ENCODE measurements at regions not wholly inside any gene's neighbourhood (a gene's known extent, or its start where the extent isn't known, plus 50 kb on each side); places are given as distances from the start of the nearest gene placed in this dataset.

DNA sequence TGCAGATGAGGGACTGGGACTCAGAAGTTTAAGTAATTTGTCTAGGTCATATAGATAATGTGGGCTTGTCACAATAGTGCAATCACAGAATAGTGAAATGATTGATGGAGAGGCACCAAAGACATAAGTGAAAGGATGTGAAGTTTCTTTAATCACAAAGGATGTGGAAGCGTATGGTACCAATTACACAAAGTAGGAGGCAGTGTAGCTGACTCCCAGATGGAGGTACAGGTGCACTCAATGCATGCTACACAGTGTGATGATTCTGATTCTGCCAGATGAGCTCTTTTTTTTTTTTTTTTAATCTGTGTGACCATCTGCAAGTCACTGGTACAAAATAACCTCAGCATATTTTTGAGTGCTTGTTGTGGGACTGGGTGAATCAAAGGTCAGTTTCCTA lies 411.3 kb downstream of the SPRY1 start:
- DNase-seq, result no peak

DNA sequence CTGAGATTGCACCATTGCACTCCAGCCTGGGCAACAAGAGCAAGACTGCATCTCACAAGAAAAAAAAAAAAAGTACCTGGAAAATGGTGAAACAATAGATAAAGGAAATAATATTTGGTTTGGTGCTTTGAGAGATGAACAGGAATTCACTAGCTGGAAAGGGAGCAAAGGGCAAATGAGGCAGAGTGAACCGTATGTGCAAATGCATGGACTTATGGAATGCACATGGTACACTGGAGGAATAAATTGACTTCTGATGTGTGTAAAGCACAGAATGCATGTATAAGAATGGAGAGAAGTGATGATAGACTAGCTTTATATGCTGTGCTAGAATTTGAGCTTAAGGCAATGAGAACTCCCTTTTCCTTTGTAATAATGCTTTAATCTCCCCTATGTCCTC lies 413.3 kb downstream of the SPRY1 start:
- DNase-seq, result no peak

DNA sequence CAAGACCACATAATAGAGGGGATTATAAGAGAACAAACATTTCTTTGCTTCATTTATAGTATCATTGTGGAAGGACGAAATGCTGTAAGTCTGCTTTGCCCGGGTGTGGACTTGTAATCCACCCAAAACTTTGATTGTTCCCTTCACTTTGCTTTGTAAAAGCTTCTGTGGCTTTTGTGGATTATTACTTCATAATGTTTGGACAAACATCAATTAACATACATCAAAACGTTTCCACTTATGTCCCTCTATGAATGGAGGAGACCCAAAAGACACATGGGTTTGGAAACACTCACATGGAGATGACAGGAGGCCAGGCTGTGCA lies 415.4 kb downstream of the SPRY1 start:
- DNase-seq, result no peak

DNA sequence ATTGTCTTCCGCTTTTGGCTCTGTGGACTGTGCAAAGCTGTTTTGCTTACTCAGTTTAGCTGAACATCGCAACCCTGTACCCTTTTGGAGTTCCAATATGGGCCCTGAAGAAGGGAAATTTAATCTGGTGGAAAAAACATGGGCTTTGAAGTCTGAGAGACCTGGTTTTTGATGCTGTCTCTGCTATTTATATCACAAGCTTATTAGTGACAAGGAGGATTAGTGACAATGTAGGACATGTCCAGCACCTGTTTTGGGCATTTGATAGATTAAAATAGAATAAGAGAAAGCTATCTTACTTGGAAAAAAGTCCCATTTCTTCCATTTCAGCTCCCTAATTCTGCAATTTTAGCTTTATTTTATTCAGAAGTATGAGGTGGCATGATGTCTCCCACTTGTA lies 417.3 kb downstream of the SPRY1 start:
- DNase-seq, result no peak

DNA sequence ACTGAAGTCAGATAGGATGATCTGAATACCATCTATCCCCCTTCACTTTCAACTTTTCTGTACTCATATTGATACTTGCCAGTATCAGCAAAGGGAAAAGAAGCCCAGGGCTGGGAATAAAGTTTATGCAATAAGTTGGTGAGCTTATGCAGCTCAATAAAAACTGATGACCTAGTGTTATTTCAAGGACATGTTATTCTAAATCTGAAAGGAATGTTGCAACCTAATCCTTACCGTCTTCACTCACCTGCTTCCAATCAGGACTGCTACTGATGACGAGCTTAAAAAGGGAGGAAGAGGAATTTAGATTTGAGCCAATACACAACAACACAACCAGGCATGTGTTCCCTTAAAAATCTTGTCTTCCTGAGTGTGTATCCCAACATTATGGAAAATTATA lies 419.9 kb downstream of the SPRY1 start:
- no peak for DNase-seq

- DNase-seq, result no peak
Measured at GRCh38 chr4:123817025-123817688, 420.6 kb downstream of the SPRY1 start.

GRCh38 chr4:123819362-123820035 lies 422.9 kb downstream of the SPRY1 start:
- no peak for DNase-seq

- peak; percentile 43 for DNase-seq
Measured at GRCh38 chr4:123821861-123822260, 425.3 kb downstream of the SPRY1 start.

DNA sequence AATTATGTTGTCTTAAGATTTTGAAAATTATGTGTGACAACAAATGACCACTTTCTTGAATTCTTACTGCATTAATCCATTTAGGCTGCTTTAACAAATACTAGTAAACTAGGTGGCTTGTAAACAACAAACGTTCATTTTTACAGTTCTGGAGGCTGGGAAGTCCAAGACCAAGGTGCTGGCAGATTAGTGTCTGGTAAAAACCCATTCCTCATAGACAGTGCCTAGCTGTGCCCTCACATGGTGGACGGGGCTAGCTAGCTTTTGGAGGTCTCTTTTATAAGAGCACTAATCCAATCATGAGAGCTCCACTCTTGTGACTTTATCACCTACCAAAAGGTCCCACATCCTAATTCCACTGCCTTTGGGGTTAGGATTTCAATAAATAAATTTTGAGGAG lies 425.8 kb downstream of the SPRY1 start:
- no peak for DNase-seq

GRCh38 chr4:123823244-123823643 lies 426.6 kb downstream of the SPRY1 start:
- DNase-seq, result no peak

- DNase-seq, result no peak
Measured at GRCh38 chr4:123824524-123824923, 427.9 kb downstream of the SPRY1 start.

- DNase-seq, result no peak
Measured at GRCh38 chr4:123825596-123826291, 429.1 kb downstream of the SPRY1 start.

- no peak for DNase-seq
Measured at GRCh38 chr4:123826896-123827295, 430.3 kb downstream of the SPRY1 start.

DNA sequence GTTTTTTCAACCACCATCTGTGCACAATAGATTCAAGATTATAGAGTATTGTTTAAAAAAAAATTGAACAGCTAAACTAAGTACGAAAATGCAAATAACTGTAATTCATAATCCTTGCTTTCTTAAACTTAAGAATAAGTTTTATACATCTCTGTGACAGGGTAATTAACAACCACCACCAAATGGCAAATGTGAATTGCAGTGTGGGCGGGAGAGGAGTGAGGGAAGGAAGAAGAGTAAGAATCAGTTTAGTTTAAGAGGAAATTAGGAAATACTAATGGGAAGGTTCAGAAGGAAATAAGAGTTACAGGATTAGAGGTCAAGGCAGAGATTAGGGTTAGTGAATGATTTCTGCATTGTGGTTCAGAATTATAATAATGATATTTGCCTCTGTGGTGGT lies 430.9 kb downstream of the SPRY1 start:
- DNase-seq, result no peak

- no peak for DNase-seq
Measured at GRCh38 chr4:123830930-123831329, 434.3 kb downstream of the SPRY1 start.

- DNase-seq, result no peak
Measured at GRCh38 chr4:123832173-123833026, 435.8 kb downstream of the SPRY1 start.

GRCh38 chr4:123833171-123833643 lies 436.6 kb downstream of the SPRY1 start:
- no peak for DNase-seq

GRCh38 chr4:123835831-123836590 lies 439.4 kb downstream of the SPRY1 start:
- no peak for DNase-seq

DNA sequence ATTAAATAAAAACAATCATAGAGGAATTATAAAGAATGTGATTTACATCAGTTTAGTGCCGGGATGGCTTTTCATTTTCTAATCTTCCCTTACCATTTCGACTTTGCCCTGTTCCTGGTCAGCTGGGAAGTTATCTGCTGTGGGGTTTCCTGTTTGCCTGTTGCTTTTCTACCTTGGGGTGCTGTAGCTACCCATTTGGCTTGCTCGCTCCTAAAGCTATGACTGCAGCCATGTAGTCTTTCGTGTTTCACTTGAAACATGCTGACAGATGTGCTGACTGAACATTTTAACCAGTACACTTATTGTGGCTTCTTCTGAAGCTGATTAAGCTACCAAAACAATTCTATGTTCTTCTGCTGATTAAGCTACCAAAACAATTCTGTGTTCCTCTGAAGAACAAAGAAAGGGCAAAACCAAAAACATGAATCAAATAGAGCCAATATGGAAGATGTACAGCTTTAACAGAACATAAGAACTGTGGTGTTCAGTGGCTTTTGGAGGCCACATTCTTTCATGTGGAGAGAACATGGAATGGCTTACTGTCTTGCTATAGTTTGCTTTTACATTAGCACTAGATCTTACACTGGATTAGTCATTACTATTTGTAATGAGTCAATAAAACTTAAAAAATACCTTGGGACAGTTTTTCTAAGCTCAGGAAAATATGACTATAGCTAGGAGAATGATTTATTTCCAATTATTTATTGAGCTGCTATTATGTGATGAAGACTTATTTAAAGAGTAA lies 440.4 kb downstream of the SPRY1 start:
- DNase-seq, result no peak

GRCh38 chr4:123838474-123838873 lies 441.9 kb downstream of the SPRY1 start:
- DNase-seq, result no peak

GRCh38 chr4:123840197-123840596 lies 443.6 kb downstream of the SPRY1 start:
- no peak for DNase-seq
